ENCODE measurements at regions not wholly inside any gene's neighbourhood (a gene's known extent, or its start where the extent isn't known, plus 50 kb on each side); places are given as distances from the start of the nearest gene placed in this dataset.

DNA sequence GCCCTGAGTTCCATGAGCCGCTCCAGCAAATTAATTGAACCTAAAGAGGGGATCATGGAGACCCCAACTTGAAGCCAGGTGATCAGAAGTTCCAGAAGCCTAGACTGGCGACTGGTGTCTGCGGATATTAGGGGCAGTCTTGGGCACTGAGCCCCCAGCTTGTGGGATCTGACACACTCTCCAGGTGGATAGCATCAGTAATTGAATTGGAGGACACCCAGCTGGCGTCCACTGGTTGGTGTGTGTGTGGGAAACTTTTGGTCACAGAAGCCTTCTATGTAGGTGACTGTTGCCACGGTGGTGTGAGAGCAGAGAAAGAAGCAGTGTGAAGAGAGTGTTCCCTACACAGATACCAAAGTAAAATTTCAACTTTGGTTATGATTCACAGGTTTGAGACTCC is 106.0 kb upstream of the ADPGK start:
- 77 to 78% methylated on average over 2 to 5 of the region's 5 CpGs for WGBS, 2 donors
- H3K27me3 ChIP-seq = no peaks in the 10 kb centered on the region
- no peaks in the 10 kb centered on the region for H3K4me1 ChIP-seq
- no peak overlapping the region for H3K27ac ChIP-seq
- no peaks in the 10 kb centered on the region for H3K9me3 ChIP-seq
- intact Hi-C loops (cut with DNase I) = no loop called here
- ATAC-seq = no peak
- no peak overlapping the region for H3K4me3 ChIP-seq
- TF ChIP-seq POLR2A (IDR thresholded peaks at IDR 0.05) = no peak
- TF ChIP-seq, protein P1, sequence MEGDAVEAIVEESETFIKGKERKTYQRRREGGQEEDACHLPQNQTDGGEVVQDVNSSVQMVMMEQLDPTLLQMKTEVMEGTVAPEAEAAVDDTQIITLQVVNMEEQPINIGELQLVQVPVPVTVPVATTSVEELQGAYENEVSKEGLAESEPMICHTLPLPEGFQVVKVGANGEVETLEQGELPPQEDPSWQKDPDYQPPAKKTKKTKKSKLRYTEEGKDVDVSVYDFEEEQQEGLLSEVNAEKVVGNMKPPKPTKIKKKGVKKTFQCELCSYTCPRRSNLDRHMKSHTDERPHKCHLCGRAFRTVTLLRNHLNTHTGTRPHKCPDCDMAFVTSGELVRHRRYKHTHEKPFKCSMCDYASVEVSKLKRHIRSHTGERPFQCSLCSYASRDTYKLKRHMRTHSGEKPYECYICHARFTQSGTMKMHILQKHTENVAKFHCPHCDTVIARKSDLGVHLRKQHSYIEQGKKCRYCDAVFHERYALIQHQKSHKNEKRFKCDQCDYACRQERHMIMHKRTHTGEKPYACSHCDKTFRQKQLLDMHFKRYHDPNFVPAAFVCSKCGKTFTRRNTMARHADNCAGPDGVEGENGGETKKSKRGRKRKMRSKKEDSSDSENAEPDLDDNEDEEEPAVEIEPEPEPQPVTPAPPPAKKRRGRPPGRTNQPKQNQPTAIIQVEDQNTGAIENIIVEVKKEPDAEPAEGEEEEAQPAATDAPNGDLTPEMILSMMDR (IDR thresholded peaks at IDR 0.05) = no peak
- H3K36me3 ChIP-seq (replicated peaks in 1 of 2; ENCODE audit: insufficient read depth in 1 of 2, low read depth in 2 of 2) = no peaks in the 10 kb centered on the region
- no peak for DNase-seq

DNA sequence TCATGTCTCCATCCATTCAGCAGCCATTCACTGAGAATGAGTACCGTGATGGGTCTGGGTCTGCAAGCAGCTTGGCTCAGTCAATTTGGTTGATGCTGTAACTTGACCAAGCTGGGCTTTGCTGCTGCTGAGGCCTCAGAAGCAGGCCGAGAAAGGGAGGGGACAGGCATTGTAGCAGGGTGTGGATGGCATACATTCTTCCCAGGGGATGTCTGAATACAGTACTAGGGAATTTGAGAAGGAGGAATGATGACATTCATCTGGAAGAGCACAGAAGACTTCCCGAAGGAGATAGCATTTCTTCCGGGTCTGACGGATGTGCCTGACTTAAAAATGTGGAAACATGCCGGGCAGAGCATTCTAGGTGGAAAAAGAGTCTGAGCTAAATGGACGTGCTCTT is 105.3 kb upstream of the ADPGK start:
- no peak for ATAC-seq
- Histone ChIP-seq H3K27ac (no peak overlapping the region), H3K4me1 (no peaks in the 10 kb centered on the region), H3K4me3 (no peak overlapping the region), H3K9me3 (no peaks in the 10 kb centered on the region), H3K36me3 (replicated peaks in 1 of 2; ENCODE audit: insufficient read depth in 1 of 2, low read depth in 2 of 2) (no peaks in the 10 kb centered on the region), H3K27me3 (no peaks in the 10 kb centered on the region)
- TF ChIP-seq, protein P1 (IDR thresholded peaks at IDR 0.05) = no peak
- TF ChIP-seq POLR2A (IDR thresholded peaks at IDR 0.05) = no peak
- 77 to 80% methylated on average over 7 of the region's 7 CpGs for WGBS, 2 donors
- no peak for DNase-seq
- intact Hi-C loops (cut with DNase I) = no loop called here

DNA sequence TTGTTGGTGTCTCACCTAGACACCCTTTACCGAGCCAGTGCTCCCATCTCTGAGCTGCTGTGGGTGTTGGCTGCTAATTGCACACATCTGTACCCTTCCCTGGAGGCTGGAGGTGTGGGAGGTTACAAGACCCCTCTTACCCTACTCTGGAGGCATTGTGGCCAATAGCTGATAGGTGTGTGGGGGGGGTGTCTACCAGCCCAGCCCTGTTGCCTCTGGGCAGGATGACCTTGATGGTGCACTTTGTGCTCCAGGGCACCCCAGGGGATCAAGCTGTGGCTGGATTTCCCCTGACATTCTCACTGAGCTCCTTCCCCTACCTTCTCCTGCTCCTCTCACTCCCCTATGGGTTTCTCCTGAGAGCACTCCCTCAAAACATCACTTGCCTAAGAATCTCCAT is 104.7 kb upstream of the ADPGK start:
- Histone ChIP-seq H3K27me3 (no peaks in the 10 kb centered on the region), H3K27ac (no peak overlapping the region), H3K4me3 (no peak overlapping the region), H3K9me3 (no peaks in the 10 kb centered on the region), H3K4me1 (no peaks in the 10 kb centered on the region), H3K36me3 (replicated peaks in 1 of 2; ENCODE audit: insufficient read depth in 1 of 2, low read depth in 2 of 2) (no peaks in the 10 kb centered on the region)
- no peak for ATAC-seq
- TF ChIP-seq, protein P1 (IDR thresholded peaks at IDR 0.05) = no peak
- no peak for TF ChIP-seq POLR2A (IDR thresholded peaks at IDR 0.05)
- whole genome bisulfite sequencing, 2 donors = 61 to 79% methylated on average over 1 of the region's 1 CpG
- intact Hi-C loops (cut with DNase I) = no loop called here
- no peak for DNase-seq

DNA sequence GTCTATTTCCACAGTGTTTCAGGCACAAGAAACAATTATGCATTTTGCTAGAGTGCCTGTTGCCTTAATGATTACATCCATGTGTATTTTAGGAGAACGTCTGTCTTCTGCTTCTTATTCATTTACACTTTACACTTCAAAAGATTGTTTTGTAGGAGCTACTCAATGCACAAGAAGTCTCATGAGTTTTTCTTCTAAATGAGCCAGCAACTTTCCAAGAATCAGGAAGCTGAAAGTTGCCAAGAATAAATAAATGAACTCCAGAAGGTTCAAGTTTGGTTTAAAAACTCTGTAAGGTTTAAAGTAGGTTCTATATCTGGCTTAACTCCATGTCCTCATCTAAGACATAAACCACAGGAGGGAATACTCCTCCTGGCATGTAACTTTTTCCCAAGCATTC is 103.8 kb upstream of the ADPGK start:
- Histone ChIP-seq H3K4me3 (no peak overlapping the region), H3K9me3 (no peaks in the 10 kb centered on the region), H3K27ac (no peak overlapping the region), H3K4me1 (no peaks in the 10 kb centered on the region), H3K36me3 (replicated peaks in 1 of 2; ENCODE audit: insufficient read depth in 1 of 2, low read depth in 2 of 2) (no peaks in the 10 kb centered on the region), H3K27me3 (no peaks in the 10 kb centered on the region)
- WGBS, 2 donors = 36 to 40% methylated on average over 1 of the region's 1 CpG
- TF ChIP-seq POLR2A (IDR thresholded peaks at IDR 0.05) = no peak
- TF ChIP-seq, protein P1 (IDR thresholded peaks at IDR 0.05) = no peak
- ATAC-seq = no peak
- intact Hi-C loops (cut with DNase I) = no loop called here
- DNase-seq = no peak

DNA sequence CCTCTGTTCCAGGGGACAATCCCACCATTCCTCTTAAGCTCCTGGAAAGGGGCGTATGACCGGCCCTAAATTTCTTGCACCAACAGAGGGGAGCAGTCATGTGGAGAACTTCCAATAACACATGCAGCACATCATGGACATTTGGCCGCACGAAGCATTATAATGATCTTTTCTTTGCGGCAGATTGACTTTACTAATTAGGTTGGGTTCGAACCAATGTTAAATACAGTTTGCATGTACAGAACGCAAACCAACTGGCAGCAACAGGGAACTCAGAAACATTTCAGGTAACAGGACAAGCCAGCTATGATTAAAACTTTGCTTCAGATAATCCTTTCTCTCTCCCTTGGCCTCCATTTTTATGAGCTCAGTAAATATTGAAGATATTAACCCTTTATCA is 100.8 kb upstream of the ADPGK start:
- TF ChIP-seq POLR2A (IDR thresholded peaks at IDR 0.05) = no peak
- TF ChIP-seq, protein P1 (IDR thresholded peaks at IDR 0.05) = no peak
- no peaks in the 10 kb centered on the region for H3K4me1 ChIP-seq
- H3K27me3 ChIP-seq = no peaks in the 10 kb centered on the region
- H3K27ac ChIP-seq = no peak overlapping the region
- DNase-seq = no peak
- no peak overlapping the region for H3K4me3 ChIP-seq
- H3K9me3 ChIP-seq = no peaks in the 10 kb centered on the region
- intact Hi-C loops (cut with DNase I) = no loop called here
- no peaks in the 10 kb centered on the region for H3K36me3 ChIP-seq (replicated peaks in 1 of 2; ENCODE audit: insufficient read depth in 1 of 2, low read depth in 2 of 2)
- WGBS, 2 donors = 90 to 94% methylated on average over 7 of the region's 7 CpGs
- ATAC-seq = no peak

All from body of pancreas (tissue), 4 donors.